ENCODE measurements at regions not wholly inside any gene's neighbourhood (a gene's known extent, or its start where the extent isn't known, plus 50 kb on each side); places are given as distances from the start of the nearest gene placed in this dataset.

DNA sequence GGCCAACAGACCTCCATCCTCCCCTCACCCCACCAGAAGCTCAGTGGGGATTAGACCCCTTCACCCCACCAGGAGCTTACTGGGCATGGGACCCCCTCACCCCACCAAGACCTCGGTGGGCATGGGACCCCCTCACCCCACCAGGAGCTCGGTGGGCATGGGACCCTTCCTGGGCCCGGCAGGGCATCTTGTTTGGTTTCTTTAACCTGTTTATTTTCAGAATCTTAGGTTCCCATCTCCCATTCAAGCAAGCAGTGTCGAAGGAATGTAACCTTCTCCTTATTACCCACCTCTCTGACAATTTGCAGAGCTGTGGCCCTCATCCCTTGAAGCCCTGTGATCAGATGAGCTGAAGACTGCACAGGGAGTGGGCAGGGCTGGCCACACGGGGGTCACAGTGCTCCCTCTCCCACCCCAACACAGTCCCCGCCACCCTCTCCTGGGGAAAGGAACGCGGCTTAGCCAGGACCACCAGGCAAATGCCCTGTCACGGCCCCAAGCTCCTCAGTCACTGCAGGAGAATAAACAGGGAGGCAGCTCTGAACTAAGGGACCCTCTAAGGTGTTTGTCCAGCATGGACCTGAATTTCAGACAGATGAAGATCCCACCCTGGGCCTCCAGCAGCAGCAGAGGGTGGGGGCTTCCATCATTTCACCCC is 330.0 kb downstream of the NPHP4 start:
- TF ChIP-seq SP1 (IDR thresholded peaks at IDR 0.05) (no peak), FOXM1 (IDR thresholded peaks at IDR 0.05; ENCODE audit: borderline replicate concordance) (no peak), TARDBP (IDR thresholded peaks at IDR 0.05) (no peak), SUZ12 (IDR thresholded peaks at IDR 0.05) (no peak)

Measured in HEK293T (cell line).